ENCODE measurements at regions not wholly inside any gene's neighbourhood (a gene's known extent, or its start where the extent isn't known, plus 50 kb on each side); places are given as distances from the start of the nearest gene placed in this dataset.

- TF ChIP-seq, protein P1, sequence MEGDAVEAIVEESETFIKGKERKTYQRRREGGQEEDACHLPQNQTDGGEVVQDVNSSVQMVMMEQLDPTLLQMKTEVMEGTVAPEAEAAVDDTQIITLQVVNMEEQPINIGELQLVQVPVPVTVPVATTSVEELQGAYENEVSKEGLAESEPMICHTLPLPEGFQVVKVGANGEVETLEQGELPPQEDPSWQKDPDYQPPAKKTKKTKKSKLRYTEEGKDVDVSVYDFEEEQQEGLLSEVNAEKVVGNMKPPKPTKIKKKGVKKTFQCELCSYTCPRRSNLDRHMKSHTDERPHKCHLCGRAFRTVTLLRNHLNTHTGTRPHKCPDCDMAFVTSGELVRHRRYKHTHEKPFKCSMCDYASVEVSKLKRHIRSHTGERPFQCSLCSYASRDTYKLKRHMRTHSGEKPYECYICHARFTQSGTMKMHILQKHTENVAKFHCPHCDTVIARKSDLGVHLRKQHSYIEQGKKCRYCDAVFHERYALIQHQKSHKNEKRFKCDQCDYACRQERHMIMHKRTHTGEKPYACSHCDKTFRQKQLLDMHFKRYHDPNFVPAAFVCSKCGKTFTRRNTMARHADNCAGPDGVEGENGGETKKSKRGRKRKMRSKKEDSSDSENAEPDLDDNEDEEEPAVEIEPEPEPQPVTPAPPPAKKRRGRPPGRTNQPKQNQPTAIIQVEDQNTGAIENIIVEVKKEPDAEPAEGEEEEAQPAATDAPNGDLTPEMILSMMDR (conservative IDR thresholded peaks at IDR 0.05): no peak
- H3K4me1 Mint-ChIP-seq: no peaks in the 10 kb centered on the region
- no peaks in the 10 kb centered on the region for H3K36me3 Mint-ChIP-seq (ENCODE audit: low read depth)
Observed at GRCh38 chr18:8552151-8552550, 57.1 kb upstream of the RAB12 start.

DNA sequence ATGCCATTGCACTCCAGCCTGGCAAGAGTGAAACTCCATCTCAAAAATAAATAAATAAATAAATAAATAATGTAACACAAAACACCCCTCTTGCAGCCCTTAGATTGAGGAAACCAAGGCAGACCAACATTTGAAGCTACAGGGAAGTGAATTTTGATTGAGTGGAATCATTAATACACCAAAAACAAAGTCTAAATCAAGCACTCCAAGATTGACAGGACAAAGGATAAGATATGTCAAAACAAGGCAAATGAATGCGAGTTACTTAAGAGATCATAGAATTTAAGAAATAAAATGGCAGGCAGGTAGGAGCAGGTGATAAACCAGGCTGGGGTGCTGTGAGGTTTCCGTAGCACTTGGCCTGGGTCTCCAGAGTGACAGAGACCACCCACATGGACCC lies 54.9 kb upstream of the RAB12 start:
- DNase-seq (ENCODE audit: low read depth, low spot score): no peak
- Mint-ChIP-seq H3K27ac (ENCODE audit: unreplicated experiment) (no peak overlapping the region), H3K27me3 (ENCODE audit: low read depth) (no peaks in the 10 kb centered on the region), H3K9me3 (no peaks in the 10 kb centered on the region), H3K4me3 (no peak overlapping the region), H3K36me3 (ENCODE audit: low read depth) (no peaks in the 10 kb centered on the region), H3K4me1 (no peaks in the 10 kb centered on the region)
- TF ChIP-seq, protein P1 (conservative IDR thresholded peaks at IDR 0.05): no peak

More at GRCh38 chr18:8552151-8552550, 57.1 kb upstream of the RAB12 start:
- no peak overlapping the region for H3K27ac Mint-ChIP-seq (ENCODE audit: unreplicated experiment)
- H3K4me3 Mint-ChIP-seq: no peak overlapping the region
- no peak for DNase-seq (ENCODE audit: low read depth, low spot score)
- no peaks in the 10 kb centered on the region for H3K27me3 Mint-ChIP-seq (ENCODE audit: low read depth)
- no peaks in the 10 kb centered on the region for H3K9me3 Mint-ChIP-seq

DNA sequence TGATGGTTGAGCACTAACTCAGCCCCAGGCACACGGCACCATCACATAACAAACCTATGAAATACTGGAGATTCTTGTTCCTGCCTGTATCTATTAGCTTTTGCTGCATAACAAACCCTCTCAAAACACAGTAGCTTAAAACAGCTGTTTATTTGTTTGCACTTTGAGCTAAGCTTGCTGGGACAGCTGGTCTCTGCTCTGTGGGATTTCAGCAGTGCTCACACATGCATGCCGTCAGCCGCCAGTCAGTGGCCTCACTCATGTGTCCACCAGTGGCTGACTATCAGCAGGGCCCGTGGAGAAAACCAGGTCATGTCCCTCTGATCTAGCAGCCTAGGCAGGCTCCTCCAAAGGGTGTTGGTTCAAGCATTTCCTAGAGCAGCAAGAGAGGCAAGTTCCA lies 52.8 kb upstream of the RAB12 start:
- TF ChIP-seq, protein P1 (conservative IDR thresholded peaks at IDR 0.05): no peak
- Mint-ChIP-seq H3K4me3 (no peak overlapping the region), H3K4me1 (no peaks in the 10 kb centered on the region), H3K36me3 (ENCODE audit: low read depth) (no peaks in the 10 kb centered on the region), H3K9me3 (no peaks in the 10 kb centered on the region), H3K27ac (ENCODE audit: unreplicated experiment) (peak overlapping the region; percentile 75), H3K27me3 (ENCODE audit: low read depth) (no peaks in the 10 kb centered on the region)
- DNase-seq (ENCODE audit: low read depth, low spot score): no peak
